KMS-11 (cell line): ENCODE measurements at regions not wholly inside any gene's neighbourhood (a gene's known extent, or its start where the extent isn't known, plus 50 kb on each side); places are given as distances from the start of the nearest gene placed in this dataset.

ENCODE experiments used
- H2AFZ ChIP-seq: fragments of 200-600 bp; sonication (generic); 2 replicates; pipeline ENCODE4 v1.6.1; 2016; ENCODE audit warnings: antibody characterized with exemption, mixed run types, low read depth
- H3K27ac ChIP-seq: fragments of 200-600 bp; sonication (generic); 2 replicates; pipeline ENCODE4 v1.6.1; 2016; ENCODE audit warnings: mild to moderate bottlenecking, mixed run types
- H3K27me3 ChIP-seq: fragments of 200-600 bp; sonication (generic); 2 replicates; pipeline ENCODE4 v1.6.1; 2017; ENCODE audit warnings: mild to moderate bottlenecking, low read depth, mixed run types, moderate library complexity; ENCODE audit not compliant: insufficient read depth
- H3K36me3 ChIP-seq: fragments of 200-600 bp; sonication (generic); 2 replicates; pipeline ENCODE4 v1.6.1; 2017; ENCODE audit warnings: mild to moderate bottlenecking, mixed run types; ENCODE audit not compliant: insufficient read depth
- H3K4me1 ChIP-seq: fragments of 200-600 bp; sonication (generic); 2 replicates; pipeline ENCODE4 v1.6.1; 2016; ENCODE audit warnings: mild to moderate bottlenecking, low read depth, mixed run types; ENCODE audit not compliant: poor library complexity, severe bottlenecking
- H3K4me2 ChIP-seq: fragments of 200-600 bp; sonication (generic); 2 replicates; pipeline ENCODE4 v1.7.0; 2016; ENCODE audit warnings: mild to moderate bottlenecking, mixed run types
- H3K4me3 ChIP-seq: fragments of 200-600 bp; sonication (generic); IDR thresholded peaks from 2 replicates; pipeline ENCODE4 v1.6.1; 2017; ENCODE audit warnings: low read depth, low read length, mixed read lengths; ENCODE audit not compliant: insufficient read depth
- H3K79me2 ChIP-seq: fragments of 200-600 bp; sonication (generic); 2 replicates; pipeline ENCODE4 v1.6.1; 2016; ENCODE audit warnings: low read depth, mixed run types; ENCODE audit not compliant: insufficient read depth
- H3K9ac ChIP-seq: fragments of 200-600 bp; sonication (generic); 2 replicates; pipeline ENCODE4 v1.6.1; 2016; ENCODE audit warnings: mild to moderate bottlenecking, mixed run types
- H4K20me1 ChIP-seq: fragments of 200-600 bp; sonication (generic); 2 replicates; pipeline ENCODE4 v1.6.1; 2016; ENCODE audit warnings: mild to moderate bottlenecking, mixed run types; ENCODE audit not compliant: insufficient read depth
- TF ChIP-seq, protein P1 (sequence below): fragments of 200-600 bp; sonication (generic); conservative IDR thresholded peaks from 2 replicates; pipeline ENCODE4 v1.6.1; 2017; ENCODE audit warnings: low read depth, mild to moderate bottlenecking, antibody characterized with exemption, low read length, moderate library complexity, mixed read lengths

DNA sequence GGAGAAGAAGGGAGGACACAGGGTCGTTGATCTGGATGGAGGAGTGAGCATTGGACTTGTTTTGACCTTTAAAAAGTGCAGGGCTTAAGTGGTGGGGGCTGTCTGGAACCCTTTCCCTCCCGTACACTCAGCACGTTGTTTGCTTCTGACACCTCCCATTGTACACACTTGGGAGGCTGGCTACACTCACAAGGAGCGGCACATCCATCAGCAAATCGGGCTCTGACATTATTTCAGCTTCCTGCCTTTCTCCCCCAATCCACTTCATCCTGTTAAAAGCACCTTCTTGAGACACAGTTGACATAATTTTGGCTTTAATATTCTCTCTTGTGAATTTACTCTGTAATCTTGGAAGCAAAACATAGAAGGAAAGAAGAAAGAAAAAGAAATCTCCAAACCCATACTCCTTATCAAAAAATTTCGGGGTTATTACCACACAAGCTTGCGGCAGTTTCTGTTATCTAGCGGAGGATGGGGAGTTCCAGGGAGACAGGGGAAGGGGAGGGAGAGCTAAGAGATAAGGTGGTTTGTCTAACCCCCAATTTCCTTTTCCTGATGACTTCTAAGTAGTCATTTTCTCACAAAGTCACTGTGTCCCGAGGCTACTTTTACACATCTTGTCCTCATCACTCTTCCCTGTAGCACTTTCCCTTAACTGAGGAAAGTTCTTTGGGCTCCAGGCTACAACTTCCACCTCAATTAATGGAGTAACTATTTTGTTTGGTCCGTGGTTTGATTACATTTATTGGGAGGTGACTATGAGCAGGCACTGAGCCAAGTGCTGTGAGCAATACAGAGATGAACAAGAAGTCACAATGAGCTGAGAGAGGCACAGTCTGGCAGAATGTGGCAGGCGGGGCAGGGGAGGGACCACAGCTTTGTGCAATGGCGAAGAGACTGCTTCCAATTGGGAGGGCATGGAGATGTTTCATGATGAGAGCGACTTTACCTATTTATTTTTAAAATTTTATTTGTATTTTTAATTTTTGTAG lies 240.1 kb upstream of the MEX3C start:
- TF ChIP-seq, protein P1, sequence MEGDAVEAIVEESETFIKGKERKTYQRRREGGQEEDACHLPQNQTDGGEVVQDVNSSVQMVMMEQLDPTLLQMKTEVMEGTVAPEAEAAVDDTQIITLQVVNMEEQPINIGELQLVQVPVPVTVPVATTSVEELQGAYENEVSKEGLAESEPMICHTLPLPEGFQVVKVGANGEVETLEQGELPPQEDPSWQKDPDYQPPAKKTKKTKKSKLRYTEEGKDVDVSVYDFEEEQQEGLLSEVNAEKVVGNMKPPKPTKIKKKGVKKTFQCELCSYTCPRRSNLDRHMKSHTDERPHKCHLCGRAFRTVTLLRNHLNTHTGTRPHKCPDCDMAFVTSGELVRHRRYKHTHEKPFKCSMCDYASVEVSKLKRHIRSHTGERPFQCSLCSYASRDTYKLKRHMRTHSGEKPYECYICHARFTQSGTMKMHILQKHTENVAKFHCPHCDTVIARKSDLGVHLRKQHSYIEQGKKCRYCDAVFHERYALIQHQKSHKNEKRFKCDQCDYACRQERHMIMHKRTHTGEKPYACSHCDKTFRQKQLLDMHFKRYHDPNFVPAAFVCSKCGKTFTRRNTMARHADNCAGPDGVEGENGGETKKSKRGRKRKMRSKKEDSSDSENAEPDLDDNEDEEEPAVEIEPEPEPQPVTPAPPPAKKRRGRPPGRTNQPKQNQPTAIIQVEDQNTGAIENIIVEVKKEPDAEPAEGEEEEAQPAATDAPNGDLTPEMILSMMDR: no peak
- H4K20me1 ChIP-seq: no peaks in the 10 kb centered on the region
- H3K9ac ChIP-seq: no peak overlapping the region
- peaks cover 53% of the 10 kb centered on the region for H3K4me1 ChIP-seq
- H3K4me2 ChIP-seq: no peak overlapping the region; the same call in 1 of the 2 replicates
- no peak overlapping the region for H2AFZ ChIP-seq
- no peaks in the 10 kb centered on the region for H3K79me2 ChIP-seq
- no peak overlapping the region for H3K4me3 ChIP-seq
- no peak overlapping the region for H3K27ac ChIP-seq
- H3K36me3 ChIP-seq: no peaks in the 10 kb centered on the region
- H3K27me3 ChIP-seq: no peaks in the 10 kb centered on the region

DNA sequence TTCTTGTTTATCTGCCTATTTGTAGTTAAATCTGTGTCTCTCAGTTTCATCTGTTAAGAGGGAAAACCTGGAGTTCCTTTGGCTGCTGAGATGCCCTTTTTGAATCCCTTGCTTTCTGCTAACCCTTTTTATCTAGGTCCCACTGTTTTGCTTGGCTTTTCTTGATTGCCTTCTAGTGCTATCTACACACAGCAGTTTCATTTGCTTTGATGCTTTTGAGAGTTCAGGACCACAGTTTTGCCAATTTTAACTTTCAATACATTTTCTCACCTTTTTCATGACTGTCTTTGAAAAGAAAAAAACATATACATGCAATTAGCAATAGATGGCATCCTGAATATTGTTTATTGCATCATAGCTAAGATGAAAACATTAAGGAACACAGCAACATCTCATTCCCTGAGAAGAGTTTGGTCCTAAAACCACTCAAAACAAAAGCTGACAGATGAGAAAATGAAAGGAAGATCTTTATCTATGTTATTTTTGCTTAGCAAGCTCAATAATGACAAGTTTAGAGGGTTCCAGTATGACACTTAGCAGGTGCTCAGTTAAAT lies 241.4 kb upstream of the MEX3C start:
- Histone ChIP-seq H3K36me3 (no peaks in the 10 kb centered on the region), H3K9ac (no peak overlapping the region; the same call in 1 of the 2 replicates), H4K20me1 (no peaks in the 10 kb centered on the region), H3K4me2 (peak overlapping the region; percentile 37), H2AFZ (peak overlapping the region; percentile 11; the same call in 1 of the 2 replicates), H3K4me1 (peaks cover 65% of the 10 kb centered on the region), H3K27me3 (no peaks in the 10 kb centered on the region), H3K79me2 (no peaks in the 10 kb centered on the region), H3K27ac (peak overlapping the region; percentile 43; the same call in 1 of the 2 replicates), H3K4me3 (no peak overlapping the region)
- TF ChIP-seq, protein P1: no peak

DNA sequence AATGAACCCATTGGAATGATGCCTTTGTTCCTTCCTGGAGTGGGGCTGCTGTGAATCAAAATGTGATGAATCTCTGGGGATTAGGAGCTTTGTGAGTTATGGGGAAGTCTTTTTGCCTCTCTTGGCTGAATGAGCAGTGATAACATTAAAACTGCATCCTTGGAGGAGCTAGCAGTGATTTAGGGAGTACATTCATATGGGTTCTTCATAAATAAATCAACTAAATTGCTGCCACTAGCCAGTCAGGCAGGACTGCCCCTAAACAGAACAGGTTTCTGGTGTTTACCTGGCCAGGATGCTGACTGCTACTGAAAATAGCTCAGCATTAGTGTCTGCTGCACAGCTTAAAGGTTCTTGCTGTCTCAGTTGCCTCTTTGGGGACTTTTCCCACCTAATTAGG lies 244.5 kb upstream of the MEX3C start:
- Histone ChIP-seq H3K9ac (no peak overlapping the region), H4K20me1 (no peaks in the 10 kb centered on the region), H3K27me3 (no peaks in the 10 kb centered on the region), H3K4me2 (peak overlapping the region; percentile 26; the same call in 1 of the 2 replicates), H3K36me3 (no peaks in the 10 kb centered on the region), H3K4me3 (no peak overlapping the region), H3K4me1 (peaks cover 96% of the 10 kb centered on the region), H2AFZ (no peak overlapping the region), H3K27ac (no peak overlapping the region), H3K79me2 (no peaks in the 10 kb centered on the region)
- TF ChIP-seq, protein P1: no peak

DNA sequence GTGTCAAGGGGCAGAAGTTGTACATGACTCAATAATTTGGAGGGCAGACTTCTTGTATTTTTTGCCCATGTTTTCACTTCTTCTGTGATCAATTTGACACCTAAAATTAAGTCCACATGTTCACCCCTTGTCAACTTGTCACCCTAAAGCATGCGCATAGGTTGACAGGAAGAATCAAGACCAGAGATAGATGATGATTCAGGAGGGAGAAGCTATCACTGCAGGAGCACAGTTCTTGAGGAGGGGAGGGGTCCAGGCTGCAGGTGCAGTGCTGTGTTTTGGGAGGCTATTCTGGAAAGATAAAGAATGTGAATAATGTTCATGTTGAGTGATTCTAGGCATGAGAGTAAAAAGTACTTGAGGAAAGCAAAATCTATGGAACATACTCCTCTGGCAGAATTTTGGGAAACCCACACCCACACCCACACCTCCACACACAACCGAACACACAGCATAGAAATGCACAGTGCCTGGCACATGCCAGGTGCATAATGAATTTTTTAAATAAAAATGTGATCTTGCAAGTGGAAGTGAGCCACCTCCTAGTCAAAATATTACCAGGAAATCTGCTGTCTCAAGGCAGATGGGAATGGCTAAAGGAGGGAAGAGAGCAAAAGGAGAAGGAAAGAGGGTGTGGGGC lies 249.2 kb upstream of the MEX3C start:
- no peaks in the 10 kb centered on the region for H3K36me3 ChIP-seq
- TF ChIP-seq, protein P1: no peak
- H2AFZ ChIP-seq: peak overlapping the region; percentile 5; the same call in 1 of the 2 replicates
- peak overlapping the region; percentile 91 for H3K4me2 ChIP-seq
- H3K27me3 ChIP-seq: no peaks in the 10 kb centered on the region
- H3K9ac ChIP-seq: peak overlapping the region; percentile 30; the same call in 1 of the 2 replicates
- H3K79me2 ChIP-seq: no peaks in the 10 kb centered on the region
- no peak overlapping the region for H3K4me3 ChIP-seq
- no peaks in the 10 kb centered on the region for H4K20me1 ChIP-seq
- peaks cover 89% of the 10 kb centered on the region for H3K4me1 ChIP-seq
- peak overlapping the region; percentile 82 for H3K27ac ChIP-seq
